HG02870 (cell line): ENCODE measurements at regions not wholly inside any gene's neighbourhood (a gene's known extent, or its start where the extent isn't known, plus 50 kb on each side); places are given as distances from the start of the nearest gene placed in this dataset.

Source experiments
- ATAC-seq: cut with Tn5 transposase; IDR thresholded peaks from one replicate; pipeline ENCODE4 v1.9.1; 2021; ENCODE audit warnings: mild to moderate bottlenecking, moderate library complexity; ENCODE audit not compliant: unreplicated experiment

DNA sequence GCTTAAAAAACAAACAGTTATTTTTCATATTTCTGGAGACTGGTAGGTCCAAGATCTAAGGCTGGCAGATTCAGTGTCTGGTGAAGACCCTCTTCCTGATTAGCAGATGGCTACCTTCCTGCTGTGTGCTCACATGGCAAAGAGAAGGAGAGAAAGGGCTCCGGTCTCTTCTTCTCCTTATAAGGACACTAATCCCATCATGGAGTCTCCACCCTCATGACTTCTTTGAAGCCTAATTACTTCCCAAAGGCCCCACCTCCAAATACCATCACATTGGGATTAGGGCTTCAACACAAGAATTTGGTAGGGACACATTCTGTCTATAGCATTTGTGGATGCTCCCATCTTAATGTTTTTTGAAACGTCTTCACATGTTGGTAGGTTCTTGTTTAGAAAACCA is 391.1 kb downstream of the TMEM161B start:
- no peak for ATAC-seq

DNA sequence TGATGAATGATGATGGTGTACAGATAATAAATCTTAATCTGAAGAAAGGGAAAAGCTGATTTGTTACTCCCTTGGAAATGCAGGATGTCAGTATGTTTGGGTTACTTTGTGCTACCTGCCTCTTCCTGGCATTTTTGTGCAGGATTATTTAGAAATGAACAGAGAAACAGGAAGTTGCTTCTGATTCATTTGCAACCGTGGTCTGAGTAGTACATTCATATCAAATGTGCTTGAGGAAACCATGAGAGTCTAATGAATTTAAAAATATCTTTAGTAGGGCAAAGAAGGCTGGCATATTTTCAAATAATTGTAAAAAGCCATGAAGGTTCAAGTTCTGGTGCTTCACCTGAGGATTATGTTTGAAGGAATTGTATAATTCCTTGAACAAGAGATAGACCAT is 391.6 kb downstream of the TMEM161B start:
- peak; percentile 67 for ATAC-seq

DNA sequence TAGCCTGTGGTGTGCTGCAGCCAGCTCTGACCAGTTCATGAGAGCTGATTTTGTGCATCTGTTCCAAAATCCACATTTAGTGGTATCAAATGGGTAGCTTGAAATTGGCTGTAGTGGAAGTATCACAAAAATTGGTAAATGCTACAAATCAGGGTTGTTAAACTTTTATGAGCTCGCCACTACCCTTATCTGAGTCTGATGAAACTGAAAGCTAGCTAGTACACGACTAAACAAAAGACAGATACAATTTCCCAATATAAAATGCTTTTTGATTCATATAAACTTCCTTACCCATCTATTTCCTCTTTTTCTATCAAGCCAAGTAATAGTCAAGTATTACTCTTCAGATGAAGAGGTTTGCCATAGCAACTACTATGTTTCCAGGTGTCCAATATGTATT is 392.0 kb downstream of the TMEM161B start:
- ATAC-seq = peak; percentile 35

DNA sequence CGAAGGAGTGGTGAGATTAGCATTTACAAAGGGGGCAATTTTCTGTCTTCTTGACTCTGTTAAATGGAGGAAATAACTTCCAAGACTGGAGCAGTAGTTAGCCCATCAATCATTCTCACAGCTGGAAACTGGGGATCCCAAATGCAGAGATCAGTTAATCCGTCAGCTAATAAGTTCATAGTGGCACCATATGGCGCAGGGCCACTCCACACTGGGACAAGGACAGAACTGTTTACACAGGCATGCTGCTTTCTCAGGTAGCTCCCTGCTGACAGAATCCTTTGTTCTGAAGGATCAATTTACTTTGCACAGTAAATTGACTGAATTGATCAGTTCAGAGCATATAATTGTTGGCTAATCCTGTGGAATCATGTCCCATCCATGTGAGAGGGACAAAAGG is 395.7 kb downstream of the TMEM161B start:
- no peak for ATAC-seq

DNA sequence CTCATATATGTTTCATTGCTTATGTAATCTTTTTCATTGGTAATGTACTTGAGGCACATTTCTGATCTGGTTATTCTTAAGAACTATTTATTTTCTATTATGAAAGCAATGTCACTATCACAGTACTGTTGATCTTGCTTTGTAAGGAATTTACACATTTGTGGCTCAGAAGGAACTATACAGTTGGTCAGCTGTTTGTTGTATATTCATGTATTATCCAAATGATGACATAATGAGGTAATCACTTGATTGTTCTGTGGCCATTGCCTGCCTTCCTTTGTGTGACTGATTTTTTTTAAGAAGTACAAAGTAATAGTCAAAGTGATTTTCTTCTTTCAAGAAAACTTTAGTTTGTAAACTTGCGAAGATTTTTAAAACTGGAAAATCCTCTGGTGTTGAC is 399.9 kb downstream of the TMEM161B start:
- no peak for ATAC-seq

DNA sequence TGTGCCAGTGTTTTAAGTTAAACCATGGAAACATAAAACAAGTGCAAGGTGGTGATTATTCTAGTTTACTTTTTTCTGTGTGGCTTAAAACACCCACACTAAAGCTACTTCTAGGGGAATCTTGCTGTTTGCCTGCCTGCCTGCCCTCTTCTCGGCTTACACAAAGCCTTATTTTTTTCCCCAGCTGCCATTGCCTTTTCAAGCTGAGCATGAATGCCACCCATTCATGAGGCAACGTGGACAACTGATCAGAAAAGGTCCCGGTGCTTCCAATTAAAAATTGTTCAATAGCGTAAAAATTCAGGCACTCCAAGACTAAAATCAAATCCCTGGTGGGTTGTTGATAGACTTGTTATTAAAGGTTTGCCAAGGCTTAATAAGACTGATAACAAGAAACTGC is 401.4 kb downstream of the TMEM161B start:
- ATAC-seq = no peak

DNA sequence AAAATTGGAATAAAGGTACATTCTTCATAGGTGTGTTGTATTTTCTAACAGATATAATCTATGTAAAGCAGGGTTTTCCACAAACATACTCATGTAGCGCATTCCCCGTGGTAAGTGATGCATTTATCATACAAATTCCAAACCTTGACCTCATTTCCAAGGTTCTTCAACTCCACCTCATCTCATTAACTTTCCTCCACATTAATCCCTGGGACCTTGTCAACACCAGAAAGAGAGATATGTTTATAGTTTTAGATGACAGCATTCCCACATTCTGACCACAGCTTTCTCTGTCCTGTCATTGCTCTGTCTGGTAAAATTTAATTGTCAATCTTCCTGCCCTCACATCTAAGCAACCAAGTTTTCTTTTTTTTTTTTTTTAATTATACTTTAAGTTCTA is 415.1 kb downstream of the TMEM161B start:
- no peak for ATAC-seq

DNA sequence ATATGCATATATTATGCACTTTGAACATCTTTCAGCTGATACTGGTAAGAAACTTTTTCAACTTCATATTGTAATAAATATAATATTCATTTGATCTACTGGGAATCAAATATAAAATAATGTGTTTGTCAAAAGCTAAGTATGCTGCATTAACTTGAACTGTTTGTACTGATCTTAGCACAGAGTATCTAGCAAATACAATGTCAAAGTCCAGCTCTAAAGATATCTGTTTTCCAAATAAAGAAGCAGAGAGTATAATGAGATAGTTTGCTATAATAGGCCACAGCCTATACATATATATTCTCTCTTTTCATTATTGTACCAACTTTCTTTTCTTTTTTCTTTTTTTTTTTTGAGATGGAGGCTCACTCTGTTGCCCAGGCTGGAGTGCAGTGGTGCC is 417.0 kb downstream of the TMEM161B start:
- no peak for ATAC-seq

DNA sequence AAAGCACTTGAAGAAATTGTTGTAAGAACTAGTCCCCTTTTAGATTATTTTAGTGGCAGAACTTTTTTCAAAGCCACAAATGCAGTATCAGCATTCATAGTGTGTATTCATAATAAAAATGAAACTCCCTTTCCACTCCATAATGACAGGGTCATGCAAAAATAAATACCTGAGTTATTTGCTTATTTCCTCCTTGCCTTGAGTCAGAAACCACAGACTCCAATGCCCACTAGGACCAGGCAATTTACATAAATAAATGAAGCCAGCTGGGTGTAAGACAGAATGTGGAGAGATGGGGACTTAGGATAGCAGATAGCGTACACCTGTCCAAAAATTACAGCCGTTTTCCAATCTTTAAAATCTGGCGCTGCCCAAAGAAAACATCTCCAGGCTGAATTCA is 417.8 kb downstream of the TMEM161B start:
- ATAC-seq = no peak

DNA sequence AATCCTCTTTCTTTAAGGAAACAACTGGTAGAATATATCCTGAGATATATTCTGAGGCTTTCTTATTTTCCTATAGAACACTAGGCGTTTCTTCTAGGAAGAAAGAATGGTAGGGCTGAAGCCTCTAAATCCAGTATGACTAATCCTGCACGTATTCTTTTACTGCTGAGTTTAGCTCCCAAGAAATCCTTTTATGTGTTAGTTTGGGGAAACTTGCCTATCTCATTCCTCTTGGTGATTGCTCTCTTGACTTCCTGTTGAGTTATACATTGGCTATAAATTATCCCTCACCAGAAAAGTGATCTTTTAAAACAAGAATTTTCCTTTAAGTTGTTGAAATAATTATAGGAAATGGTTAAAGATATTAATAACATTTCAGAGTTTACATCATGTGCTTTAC is 422.9 kb downstream of the TMEM161B start:
- ATAC-seq = no peak

DNA sequence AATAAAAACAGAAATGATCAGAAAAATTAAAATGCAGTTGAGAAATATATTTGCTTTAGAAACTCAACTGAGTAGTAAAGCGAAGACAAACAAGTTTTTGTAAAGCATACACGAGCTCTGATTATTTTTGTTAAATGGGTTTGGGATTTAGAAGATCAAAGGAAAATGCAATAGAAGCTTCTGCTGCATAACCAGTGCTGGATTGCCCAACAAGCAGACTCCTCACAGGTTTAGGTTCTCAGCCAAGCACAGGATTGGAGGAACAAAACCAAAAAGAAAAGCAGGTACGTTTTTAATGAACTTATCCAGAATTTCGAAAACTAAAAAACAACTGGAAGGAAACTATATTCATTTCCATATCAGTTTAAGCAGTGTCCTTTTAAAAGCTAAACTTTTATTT is 423.8 kb downstream of the TMEM161B start:
- no peak for ATAC-seq

DNA sequence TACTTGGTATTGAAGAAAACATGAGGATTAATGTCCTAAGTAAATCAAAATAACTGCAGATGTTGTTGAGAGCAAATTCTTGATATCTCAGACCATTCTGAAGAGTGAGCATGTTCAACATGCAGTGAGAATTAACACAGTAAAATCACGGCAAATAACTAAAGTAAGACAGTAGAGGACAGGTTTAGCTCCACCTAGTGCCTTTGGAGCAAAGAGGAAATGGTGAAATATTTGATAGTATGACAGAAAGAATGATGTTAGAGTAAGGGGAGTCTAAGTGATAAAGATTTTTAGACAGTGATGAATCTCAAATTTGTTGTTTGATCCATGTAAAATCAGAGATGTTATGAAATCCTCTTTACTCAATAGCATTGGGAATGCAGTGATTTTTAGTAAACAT is 424.2 kb downstream of the TMEM161B start:
- no peak for ATAC-seq

DNA sequence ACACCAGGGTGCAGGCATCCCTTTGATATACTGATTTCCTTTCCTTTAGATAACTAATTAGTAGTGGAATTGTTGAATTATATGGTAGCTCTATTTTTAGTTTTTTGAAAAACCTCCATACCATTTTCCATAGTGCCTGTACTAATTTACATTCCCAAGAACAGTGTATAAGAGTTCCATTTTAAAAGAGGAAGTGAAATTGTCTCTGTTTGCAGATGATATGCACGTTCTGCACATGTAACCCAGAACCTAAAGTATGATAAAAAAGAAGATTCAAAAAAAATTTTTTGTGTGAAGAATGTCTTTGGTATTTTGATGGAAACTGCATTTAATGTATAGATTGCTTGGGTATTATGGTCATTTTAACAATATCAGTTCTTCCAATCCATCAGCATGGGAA is 424.0 kb upstream of the CCNH start:
- ATAC-seq = no peak

DNA sequence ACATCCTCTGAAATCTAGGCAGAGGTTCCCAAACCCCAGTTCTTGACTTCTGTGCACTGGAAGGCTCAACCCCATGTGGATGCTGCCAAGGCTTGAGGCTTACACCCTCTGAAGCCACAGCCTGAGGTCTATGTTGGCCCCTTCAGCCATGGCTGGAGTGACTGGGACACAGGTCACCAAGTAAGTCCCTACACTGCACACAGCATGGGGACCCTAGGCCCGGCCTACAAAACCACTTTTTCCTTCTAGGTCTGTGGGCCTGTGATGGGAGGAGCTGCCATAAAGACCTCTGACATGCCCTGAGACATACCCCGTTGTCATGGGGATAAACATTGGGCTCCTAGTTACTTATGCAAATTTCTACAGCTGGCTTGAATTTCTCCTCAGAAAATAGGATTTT is 418.8 kb upstream of the CCNH start:
- ATAC-seq = no peak

DNA sequence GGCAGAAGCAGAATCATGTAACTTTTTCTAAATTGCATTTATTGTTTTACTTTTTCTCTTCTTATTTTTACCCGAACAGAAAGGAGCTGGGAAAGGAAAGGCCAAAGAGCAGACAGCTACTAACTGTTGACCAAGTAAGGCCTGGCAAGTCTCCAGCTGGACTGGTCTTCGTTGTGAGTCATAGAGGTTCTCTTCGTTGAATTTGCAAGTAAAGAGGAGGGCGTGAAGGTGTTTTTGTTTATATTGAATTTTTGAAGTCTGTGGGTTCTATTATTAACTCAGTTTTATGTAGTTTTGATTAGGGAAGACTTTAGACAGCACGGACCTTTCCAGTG is 416.5 kb upstream of the CCNH start:
- no peak for ATAC-seq

DNA sequence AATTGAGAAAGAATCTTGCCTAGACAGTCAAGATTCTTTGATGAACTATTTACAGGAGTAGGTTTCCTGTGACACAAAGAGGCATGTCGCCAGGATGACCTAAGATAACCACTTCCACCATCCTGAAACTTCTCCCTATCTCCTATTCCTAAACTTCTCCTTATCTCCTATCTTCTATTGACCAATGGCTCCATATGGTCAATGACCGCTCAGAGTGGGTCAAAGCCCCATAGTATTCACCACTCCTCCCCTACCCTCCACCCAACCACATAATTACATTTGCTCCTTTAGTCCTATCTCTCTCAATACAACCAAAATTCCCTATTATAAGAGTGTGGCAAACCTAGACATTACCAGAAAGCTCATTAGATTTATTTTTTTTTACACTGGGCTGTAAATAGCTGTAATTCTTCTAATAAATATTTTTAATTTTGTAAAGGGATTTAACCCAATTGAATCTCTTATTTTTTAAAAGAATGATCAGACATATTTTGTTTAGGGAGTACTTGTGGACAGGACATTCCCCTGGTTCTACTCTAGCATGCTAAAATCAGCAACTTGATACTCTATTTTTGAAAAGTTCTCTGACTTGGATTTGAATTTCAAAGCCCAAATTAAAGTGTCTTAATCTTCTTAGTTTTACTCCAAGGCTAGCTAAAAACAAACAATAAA is 416.0 kb upstream of the CCNH start:
- ATAC-seq = no peak

DNA sequence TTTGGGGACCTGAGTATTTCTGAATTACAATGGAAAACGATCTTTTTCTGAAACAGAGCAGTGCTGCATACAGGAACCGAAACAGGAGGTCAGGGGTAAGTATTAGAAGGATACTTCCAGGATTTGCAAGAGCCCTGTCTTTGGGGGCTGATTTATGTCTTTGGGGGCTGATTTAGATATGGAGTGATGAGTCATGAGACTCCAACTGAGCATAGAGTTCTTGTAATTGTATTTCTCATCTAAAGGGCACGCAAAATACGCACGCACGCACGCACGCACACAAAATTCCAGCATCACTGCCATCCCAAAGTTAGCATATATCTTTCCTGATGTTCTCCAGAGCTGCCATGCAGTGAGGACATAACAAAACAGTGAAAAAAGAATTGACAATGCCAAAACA is 414.8 kb upstream of the CCNH start:
- ATAC-seq = no peak

DNA sequence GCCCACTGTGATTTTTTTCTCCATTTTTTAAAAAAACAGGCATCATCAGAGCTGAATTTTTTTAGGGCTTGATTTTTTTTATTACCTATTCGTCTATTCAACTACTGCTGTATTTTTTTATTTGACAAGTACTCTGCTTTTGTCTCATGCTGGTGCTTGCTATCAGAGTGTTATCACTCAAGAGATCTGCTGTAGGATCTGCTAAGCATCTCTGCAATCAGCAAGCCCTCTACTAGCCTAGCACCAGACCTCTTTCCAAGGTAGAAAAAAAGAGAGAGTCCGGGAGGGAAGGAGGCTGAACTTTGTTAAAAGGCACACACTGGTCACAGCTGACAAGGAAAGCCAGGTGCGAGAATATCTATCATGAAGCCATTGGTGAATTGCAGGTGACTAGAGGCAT is 413.8 kb upstream of the CCNH start:
- no peak for ATAC-seq

DNA sequence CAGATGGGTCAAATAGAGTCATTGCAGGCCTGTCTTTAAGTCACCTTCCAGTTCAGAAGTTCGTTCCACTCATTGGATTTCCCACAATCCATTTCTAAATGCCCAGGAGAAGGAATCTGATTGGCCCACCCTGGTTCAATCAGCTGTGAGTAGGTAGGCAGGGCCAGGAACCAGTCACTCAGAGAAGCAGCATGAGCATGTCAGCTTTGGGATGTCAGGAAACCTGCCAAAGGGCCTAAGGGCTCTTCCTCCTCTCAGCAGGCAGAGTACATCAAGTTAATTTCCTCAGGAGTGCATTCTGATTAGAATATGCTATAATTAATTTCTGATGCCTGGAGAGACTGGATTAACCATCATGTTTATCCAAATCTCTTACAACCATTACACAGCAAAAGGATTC is 412.9 kb upstream of the CCNH start:
- ATAC-seq = no peak

DNA sequence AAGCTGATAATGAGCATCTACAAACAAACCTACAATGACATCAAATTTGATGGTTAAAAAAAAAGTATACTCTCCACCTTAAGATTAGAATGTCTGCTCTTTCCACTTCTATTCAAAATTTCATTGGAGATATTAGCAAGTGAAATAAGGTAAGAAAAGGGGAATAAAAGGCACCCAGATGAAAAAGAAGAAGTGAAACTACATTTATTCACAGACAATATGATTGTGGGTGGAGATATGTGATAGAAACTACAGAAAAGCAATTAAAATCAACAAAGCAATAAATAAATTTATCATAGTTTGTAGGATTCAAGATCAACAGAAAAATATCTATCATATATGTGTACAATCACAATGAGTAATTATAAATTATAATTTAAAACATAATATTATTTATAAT is 395.1 kb upstream of the CCNH start:
- no peak for ATAC-seq

DNA sequence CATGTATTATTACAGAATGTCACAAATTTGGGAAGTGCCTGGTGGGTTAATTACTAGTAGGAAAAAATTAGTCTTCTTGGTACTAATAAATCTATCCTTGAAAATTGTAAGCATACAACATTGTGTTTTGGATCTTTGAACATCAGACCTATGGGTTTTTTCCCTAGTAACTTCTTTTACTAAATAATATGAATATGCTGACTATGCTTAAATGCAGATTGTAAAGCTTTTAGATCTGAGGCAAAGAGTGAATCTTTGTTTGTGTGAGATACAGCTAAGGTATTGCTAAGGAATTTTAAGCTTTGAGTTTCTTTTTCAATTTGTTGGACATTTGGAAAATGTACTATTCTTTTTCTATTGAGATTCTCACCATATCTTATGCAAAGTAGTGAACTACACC is 390.6 kb upstream of the CCNH start:
- ATAC-seq = no peak

DNA sequence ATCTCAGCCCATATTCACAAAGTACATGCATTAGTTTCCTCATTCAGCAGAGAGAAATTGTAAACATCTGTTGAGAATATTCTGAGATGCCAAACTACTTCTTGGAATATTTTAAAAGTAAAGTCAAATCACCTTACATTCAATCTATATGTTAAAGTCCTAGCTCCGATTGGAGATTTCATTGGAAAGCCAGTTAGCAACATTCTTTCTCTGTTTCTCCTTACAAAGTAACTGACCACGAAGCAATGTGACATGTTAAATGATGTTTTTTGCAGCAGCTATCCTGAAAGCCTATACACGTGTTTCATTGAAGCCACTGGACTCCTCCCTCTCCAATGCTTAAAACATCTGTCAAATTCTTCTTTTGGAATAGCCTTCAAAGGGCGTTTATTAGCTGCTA is 379.1 kb upstream of the CCNH start:
- no peak for ATAC-seq

DNA sequence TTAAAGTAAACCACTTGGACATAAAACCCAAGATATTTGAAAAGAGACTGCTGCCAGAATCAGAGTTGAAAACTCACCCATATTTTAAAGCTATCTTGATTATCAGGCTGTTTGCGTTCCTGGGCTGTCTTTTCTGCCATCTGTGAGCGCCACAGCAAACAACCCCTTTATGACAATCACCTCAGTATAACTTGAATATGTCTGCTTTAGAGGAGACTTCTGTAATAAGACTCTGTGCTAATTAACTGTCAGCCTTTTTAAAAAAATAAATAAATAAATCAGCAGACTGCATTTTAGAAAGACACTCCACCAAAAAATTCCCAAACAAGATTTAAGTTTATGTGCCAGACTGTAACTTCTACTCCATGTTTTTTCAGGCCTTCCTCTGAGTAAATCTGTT is 375.7 kb upstream of the CCNH start:
- no peak for ATAC-seq
